HFFc6 (cell line): ENCODE measurements at regions not wholly inside any gene's neighbourhood (a gene's known extent, or its start where the extent isn't known, plus 50 kb on each side); places are given as distances from the start of the nearest gene placed in this dataset.

Experiments
- DNase-seq: peaks from one replicate; pipeline ENCODE4 v3.0.0-alpha.2; 2018
- H3K27ac Mint-ChIP-seq: 2 replicates; pipeline ENCODE4 v1.8.0; 2020; ENCODE audit warnings: mild to moderate bottlenecking, mixed read lengths
- H3K27me3 Mint-ChIP-seq: 2 replicates; pipeline ENCODE4 v1.8.0; 2021; ENCODE audit warnings: mild to moderate bottlenecking, moderate library complexity, mixed read lengths; ENCODE audit not compliant: insufficient read depth
- H3K36me3 Mint-ChIP-seq: 2 replicates; pipeline ENCODE4 v1.8.0; 2021; ENCODE audit warnings: low read depth, mixed read lengths
- H3K4me1 Mint-ChIP-seq: 2 replicates; pipeline ENCODE4 v1.8.0; 2020; ENCODE audit warnings: low read depth, mixed read lengths
- H3K4me3 Mint-ChIP-seq: 2 replicates; pipeline ENCODE4 v1.8.0; 2020; ENCODE audit warnings: mild to moderate bottlenecking, moderate library complexity, mixed read lengths
- H3K9me3 Mint-ChIP-seq: 2 replicates; pipeline ENCODE4 v1.8.0; 2020; ENCODE audit warnings: mild to moderate bottlenecking, mixed read lengths
- CTCF ChIP-seq: fragments of 200-600 bp; sonication (generic); IDR thresholded peaks from 2 replicates; pipeline ENCODE4 v1.5.0; 2021; ENCODE audit warnings: antibody characterized with exemption, mild to moderate bottlenecking

- no peak overlapping the region for H3K4me3 Mint-ChIP-seq
- no peaks in the 10 kb centered on the region for H3K4me1 Mint-ChIP-seq
- H3K36me3 Mint-ChIP-seq: no peaks in the 10 kb centered on the region
- H3K27me3 Mint-ChIP-seq: peaks cover 1% of the 10 kb centered on the region
- TF ChIP-seq CTCF: no peak
- H3K9me3 Mint-ChIP-seq: no peaks in the 10 kb centered on the region
- no peak overlapping the region for H3K27ac Mint-ChIP-seq
- DNase-seq: no peak
Measured at GRCh38 chr7:12909483-12909882, 222.1 kb downstream of the ARL4A start.

- TF ChIP-seq CTCF: no peak
- H3K9me3 Mint-ChIP-seq: no peaks in the 10 kb centered on the region
- H3K27me3 Mint-ChIP-seq: peaks cover 3% of the 10 kb centered on the region
- no peak for DNase-seq
- no peak overlapping the region for H3K4me3 Mint-ChIP-seq
- H3K36me3 Mint-ChIP-seq: no peaks in the 10 kb centered on the region
- H3K4me1 Mint-ChIP-seq: no peaks in the 10 kb centered on the region
- H3K27ac Mint-ChIP-seq: no peak overlapping the region
Measured at GRCh38 chr7:12911053-12911452, 223.6 kb downstream of the ARL4A start.

- H3K27me3 Mint-ChIP-seq: 0 out of 2 replicates have a peak, but pooled peaks cover 2% of the 10 kb centered on the region
- no peak overlapping the region for H3K27ac Mint-ChIP-seq
- H3K9me3 Mint-ChIP-seq: no peaks in the 10 kb centered on the region
- no peak for DNase-seq
- no peak for TF ChIP-seq CTCF
- no peak overlapping the region for H3K4me3 Mint-ChIP-seq
- no peaks in the 10 kb centered on the region for H3K36me3 Mint-ChIP-seq
- no peaks in the 10 kb centered on the region for H3K4me1 Mint-ChIP-seq
Measured at GRCh38 chr7:12913002-12913401, 225.6 kb downstream of the ARL4A start.

- Mint-ChIP-seq H3K27ac (no peak overlapping the region), H3K9me3 (no peaks in the 10 kb centered on the region), H3K36me3 (no peaks in the 10 kb centered on the region), H3K27me3 (0 out of 2 replicates have a peak, but pooled peaks cover 2% of the 10 kb centered on the region), H3K4me3 (no peak overlapping the region), H3K4me1 (no peaks in the 10 kb centered on the region)
- DNase-seq: no peak
- no peak for TF ChIP-seq CTCF
Measured at GRCh38 chr7:12917801-12918200, 230.4 kb downstream of the ARL4A start.

- Mint-ChIP-seq H3K9me3 (no peaks in the 10 kb centered on the region), H3K27me3 (no peaks in the 10 kb centered on the region)
- DNase-seq: no peak
Measured at GRCh38 chr7:12921751-12922345, 234.4 kb downstream of the ARL4A start.

More at GRCh38 chr7:12921751-12922345, 234.4 kb downstream of the ARL4A start:
- H3K4me1 Mint-ChIP-seq: peaks cover 8% of the 10 kb centered on the region
- no peak for TF ChIP-seq CTCF
- no peak overlapping the region for H3K4me3 Mint-ChIP-seq
- H3K27ac Mint-ChIP-seq: no peak overlapping the region
- H3K36me3 Mint-ChIP-seq: no peaks in the 10 kb centered on the region
